GM21529 (cell line): ENCODE measurements at regions not wholly inside any gene's neighbourhood (a gene's known extent, or its start where the extent isn't known, plus 50 kb on each side); places are given as distances from the start of the nearest gene placed in this dataset.
"Not testable (repeated sequence)": the region's sequence is repeated elsewhere in the genome, so short reads cannot be mapped to it uniquely, and the experiment has no call there.

Experiments used
- ATAC-seq: cut with Tn5 transposase; IDR thresholded peaks from one replicate; pipeline ENCODE4 v1.9.1; 2021; ENCODE audit not compliant: unreplicated experiment

DNA sequence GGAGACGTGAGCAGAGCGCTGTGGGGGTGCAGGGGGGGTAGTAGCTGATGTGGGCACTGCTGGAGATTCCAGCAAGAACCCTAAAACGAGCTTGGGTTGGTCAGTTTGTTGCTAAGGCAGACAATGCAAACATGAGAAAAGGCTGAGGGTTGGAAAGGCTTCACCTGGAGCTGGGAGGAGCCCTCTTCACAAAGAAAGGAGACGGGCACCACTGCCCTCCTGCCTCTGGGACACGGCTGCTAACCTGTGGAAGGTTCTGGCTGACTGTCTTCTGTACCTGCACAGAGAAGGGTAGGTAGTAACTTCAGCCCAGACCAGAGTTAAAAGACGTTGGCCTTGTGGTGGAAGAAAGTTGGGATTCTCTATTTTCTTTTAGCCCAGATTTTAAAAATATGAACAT is 108.7 kb downstream of the SUCLA2 start:
- no peak for ATAC-seq

DNA sequence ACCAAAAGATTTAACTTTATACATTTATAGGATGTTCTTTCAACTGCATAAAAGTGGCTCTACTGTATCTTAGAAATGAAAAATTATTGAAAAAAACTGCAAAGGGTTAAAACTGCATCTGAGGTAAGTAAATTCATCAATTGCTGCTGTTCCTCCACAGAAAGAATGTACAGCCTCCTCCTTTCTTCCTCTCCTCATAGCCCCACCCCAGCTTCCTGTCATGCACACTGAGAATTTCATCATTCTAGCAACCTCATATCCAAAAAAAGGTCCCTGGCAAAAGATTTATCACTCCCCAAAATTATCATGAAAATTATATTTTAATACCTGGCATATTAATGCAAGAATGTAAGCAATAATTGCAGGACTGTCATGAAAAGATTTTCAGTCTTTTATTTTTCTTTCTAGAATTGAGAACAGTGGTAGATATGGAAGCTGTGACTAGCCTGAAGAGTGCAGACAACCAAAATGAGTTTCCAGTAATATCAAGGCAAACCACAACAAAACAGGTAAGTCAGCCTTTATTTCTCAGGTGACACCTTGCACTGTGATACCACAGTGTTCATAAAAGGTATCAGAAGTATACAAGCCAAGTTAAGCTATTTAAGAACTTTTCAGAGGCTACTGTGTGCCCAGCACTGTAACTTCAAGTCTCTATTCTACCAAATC is 110.8 kb downstream of the SUCLA2 start:
- ATAC-seq, result no peak

DNA sequence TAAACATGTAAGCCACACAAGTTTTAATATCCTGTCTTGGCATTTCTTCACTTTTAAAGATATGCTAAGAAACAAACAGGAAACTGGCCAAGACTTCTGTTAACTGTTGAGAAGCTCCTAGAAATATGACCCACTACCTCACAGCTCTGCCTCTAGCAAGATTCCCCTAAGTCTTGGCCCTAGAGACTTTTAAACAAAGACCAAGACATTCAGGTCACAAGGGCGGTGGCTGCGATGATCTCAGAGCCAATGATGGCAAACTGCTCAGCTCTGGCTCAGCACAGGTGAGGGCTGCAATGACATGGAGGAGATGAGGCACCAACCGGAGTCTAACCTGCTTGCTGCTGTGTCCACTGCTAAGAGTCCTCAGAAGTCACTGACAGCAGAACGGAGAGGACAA is 114.8 kb downstream of the SUCLA2 start:
- ATAC-seq, result no peak

DNA sequence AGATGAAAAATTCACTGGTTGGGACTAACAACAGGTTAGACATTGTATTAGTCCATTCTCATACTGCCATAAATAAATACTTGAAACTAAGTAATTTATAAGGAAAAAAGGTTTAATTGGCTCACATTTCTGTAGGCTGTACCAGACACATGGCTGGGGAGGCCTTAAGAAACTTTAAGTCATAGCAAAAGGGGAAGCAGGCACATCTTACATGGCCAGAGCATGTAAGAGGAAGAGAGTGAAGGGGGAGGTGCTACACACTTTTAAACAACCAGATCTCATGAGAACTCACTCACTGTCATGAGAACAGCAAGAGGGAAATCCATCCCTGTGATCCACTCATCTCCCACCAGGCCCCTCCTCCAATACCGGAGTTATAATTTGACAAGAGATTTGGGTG is 125.9 kb downstream of the SUCLA2 start:
- no peak for ATAC-seq

DNA sequence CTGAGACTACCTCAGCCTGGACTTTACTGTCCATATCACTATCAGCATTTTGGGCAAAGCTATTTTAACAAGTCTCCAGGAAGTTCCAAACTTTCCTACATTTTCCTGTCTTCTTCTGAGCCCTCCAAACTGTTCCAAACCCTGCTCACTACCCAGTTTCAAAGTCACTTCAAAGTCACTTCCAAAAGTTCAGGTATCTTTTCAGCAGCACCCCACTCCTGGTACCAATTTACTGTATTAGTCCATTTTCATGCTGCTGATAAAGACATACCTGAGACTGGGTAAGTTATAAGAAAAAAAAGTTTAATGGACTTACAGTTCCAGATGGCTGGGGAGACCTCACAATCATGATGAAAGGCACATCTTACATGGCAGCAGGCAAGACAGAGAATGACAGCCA is 127.1 kb downstream of the SUCLA2 start:
- ATAC-seq, result not testable (repeated sequence)

DNA sequence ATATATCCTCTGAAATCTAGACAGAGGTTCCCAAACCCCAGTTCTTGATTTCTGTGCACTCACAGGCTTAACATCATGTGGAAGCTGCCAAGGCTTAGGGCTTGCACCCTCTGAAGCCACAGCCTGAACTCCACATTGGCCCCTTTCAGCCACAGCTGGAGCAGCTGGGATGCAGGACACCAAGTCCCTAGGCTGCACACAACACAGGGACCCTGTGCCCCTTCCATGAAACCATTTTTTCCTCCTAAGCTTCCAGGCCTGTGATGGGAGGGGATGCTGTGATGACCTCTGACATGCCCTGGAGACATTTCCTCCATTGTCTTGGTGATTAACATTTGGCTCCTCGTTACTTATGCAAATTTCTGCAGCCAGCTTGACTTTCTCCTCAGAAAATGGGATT is 127.8 kb downstream of the SUCLA2 start:
- ATAC-seq, result not testable (repeated sequence)

DNA sequence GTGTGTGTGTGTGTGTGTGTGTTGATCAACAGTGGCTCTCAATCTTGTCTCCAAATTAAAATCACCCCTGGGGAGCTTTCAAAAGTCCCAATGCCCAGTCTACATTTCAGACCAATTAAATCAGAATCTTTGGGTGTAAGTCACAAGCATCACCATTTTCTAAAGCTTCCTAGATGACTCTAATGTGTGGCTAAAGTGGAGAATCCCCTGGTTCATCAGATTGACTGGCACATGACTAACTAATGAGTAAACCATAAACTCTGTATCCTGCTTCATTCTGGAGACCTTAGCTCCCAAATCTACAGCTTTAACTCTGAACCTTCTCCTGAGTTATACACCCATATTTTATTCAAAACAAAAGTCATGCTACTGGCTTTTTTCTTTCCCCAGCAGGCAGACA is 131.3 kb downstream of the SUCLA2 start:
- no peak for ATAC-seq

DNA sequence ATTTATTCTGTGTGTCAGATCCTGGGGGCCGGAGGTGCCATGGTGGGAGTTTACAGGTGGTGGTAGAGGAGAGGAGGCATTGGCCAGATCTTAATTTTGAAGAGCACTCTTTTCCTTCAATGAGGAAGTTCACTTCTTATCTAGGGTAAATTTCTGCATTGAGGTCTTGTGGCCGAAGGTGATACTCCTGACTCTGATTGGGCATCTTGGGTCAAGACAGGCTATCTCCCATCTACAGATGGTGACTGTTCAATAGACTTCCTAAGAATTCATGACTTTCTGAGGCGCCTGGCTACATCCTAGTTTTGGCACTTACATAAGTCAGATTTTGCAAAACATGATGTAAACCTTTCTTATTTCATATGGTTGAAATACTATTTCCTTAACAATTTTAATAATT is 135.2 kb downstream of the SUCLA2 start:
- no peak for ATAC-seq

DNA sequence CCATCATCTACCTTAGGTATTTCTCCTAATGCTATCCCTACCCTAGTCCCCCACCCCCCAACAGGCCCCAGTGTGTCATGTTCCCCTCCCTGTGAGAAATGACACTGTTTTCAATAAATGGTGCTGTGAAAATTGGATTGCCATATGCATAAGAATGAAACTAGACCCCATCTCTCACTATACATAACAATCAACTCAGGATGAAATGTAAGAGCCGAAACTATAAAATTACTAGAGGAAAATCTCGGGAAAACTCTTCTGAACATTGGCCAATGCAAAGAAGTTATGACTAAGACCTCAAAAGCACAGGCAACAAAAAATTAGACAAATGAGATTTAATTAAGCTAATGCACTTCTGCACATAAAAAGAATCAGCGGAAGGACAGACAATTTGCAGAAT is 138.2 kb downstream of the SUCLA2 start:
- no peak for ATAC-seq

DNA sequence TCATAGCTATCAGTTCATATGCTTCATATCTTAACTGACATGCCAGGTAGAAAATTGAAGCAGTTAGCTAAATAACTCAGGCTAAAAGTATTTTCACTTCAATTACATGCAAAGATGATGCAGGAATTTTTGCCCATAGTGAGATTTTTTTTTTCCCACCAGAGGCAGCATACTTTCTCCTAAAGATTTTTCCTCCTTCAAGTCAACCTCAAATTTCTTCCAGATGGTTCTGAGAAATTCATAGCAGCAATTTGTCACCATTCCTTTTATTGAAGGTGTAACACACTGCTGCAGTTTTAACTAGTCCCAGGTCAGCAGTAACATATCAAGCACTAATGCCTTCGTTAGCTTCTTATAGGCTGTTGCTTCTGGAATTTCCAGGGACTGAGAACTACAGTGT is 141.9 kb downstream of the SUCLA2 start:
- ATAC-seq, result no peak

DNA sequence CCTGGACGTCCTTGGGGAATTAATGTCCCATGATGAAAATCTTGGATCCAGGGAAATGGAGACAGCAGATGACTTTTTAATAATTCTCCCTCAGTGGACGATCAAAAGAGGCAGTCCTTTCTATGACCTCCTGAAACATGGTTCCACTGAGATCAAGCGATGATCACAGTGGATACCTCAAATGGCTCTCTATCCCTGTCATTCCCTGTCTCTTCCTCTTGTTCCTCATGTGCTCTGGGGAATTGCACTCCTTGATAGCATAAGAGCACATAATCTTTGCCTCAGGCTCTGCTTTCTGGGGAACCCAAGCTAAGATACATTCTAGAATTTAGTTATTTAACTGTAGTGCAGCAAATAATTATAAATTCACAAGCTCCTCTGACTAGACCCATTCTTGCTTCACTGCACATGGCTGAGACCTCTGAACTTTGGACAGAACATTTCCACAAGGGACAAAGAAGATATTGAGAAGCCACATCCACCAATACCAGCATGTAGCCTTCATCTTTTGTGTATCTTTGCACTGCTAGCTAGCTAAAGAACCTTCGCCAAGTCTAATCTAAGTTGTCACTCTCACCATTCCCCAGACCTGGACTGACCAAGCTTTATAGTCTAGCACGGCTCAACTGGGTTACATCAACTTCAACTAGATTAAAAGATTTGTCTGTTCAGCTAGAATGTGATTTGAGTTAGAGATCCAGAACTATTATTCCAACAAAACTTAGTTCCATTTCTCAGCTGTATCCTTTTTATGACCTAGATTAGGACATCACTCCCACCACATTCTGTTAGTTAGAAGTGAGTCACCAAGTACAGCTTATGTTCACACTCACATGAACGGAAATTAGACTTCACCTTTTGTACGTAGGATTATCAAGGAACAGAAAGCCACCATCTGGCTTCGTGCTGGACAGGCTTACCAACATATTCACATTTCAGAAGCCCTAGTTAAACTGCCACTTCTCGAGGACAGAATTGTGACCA is 142.7 kb downstream of the SUCLA2 start:
- no peak for ATAC-seq

DNA sequence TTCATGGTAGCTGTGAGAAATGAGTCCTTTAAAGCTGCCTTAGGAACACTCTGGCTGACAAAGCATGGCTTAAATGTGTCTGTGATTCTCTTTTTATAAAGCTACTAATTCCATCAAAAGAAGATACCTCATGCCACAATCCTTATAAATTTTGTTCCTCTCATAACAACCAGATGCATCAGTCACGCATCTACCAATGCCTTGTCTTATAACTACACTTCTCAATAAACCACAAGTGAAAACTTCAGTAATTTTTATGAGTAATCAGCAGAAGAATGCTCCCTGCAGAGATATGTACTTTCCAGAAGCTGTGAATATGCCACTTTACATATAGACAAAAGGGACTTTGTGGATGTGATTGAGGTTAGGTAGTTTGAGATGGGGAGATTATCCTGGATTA is 147.8 kb downstream of the SUCLA2 start:
- ATAC-seq, result no peak

DNA sequence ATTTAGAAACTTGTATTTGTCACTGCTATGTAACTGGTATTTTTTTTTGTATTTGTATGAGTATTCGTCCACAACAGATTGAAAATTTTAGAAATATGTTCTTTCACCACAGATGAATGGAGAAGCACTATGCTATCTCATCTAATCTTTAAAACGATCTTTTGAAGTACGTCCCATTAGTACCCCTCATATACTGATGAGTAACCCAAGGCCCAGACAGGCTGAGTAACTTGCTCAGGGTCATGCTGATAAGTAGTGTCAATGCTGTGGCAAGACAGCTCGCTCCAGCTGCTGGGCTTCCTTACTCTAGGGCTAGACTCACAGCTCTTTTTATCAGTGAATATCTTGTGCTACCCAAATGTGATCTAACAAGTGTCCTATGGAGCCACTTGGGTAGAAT is 154.2 kb downstream of the SUCLA2 start:
- ATAC-seq, result no peak

DNA sequence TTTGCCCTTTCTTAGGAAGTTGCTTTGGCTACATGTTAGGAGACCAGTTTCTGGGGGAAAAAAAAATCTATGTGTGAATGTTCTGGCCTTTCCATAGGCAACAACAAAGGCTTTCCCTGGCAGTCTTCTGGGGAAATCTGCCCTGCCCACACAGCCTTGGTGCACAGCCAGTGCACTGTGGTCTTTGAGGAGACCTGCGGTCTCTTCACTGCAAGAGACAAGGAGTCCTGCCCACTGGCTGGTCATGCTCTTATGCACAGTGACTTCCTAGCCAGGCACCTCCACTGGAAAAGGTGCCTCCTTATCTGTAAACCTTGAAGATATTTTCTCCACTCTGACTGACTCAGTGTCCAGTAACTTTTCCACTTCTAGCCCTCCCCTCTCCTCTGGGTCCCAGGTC is 155.1 kb downstream of the SUCLA2 start:
- ATAC-seq, result no peak

DNA sequence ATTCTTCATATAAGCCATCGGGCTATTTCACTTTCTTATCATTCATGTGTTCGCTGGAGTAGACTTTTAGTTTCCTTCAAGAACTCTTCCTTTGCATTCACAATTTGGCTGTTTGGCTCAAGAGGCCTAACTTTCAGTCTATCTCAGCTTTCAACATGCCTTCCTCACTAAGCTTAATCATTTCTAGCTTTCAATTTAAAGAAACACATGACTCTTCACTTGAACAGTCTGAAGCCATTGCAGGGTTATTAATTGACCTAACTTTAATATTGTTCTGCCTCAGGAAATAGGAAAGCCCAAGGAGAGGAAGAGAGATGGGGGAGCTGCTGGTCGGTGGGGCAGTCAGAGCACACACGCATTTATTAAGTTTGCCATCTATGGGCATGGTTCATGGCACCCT is 158.1 kb downstream of the SUCLA2 start:
- peak; percentile 74 for ATAC-seq

DNA sequence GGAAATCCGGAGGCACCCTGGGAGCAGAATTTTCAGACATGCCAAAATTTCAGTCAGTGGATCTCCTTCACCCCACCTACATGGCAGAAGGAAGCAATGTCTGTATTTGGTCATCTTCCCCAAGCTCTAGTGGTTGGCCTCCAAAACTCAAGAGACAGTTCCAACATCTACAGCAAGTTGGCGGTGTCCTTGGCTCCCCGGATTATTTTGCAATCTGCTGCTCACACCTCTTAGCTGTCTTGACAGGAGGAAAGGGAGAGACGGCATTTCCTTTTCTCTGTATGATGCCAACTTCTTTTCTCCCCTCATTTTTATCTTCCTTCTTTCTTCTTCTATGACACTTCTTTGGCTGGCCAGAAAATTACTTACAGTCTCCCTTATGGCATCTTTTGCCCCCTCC is 159.9 kb downstream of the SUCLA2 start:
- ATAC-seq, result no peak

DNA sequence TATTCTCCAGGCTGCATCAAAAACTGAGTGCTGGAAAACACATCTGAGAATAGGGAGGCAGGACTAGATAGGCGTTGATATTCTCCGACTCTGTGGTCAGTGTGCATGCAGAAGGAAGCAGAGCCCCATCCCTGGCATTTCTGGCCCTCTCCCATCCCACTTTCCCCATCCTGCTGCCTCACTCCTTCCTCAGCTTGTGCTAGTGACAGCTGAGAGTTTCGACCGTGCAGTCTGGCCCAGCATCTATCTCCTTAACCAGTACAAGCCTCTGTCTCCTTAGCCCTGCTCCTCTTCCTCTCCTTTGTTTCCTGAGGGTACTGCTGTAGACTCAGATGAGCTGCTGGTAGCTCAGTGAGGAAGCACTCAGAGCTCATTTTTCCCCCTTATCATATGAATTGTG is 163.2 kb downstream of the SUCLA2 start:
- ATAC-seq, result no peak

DNA sequence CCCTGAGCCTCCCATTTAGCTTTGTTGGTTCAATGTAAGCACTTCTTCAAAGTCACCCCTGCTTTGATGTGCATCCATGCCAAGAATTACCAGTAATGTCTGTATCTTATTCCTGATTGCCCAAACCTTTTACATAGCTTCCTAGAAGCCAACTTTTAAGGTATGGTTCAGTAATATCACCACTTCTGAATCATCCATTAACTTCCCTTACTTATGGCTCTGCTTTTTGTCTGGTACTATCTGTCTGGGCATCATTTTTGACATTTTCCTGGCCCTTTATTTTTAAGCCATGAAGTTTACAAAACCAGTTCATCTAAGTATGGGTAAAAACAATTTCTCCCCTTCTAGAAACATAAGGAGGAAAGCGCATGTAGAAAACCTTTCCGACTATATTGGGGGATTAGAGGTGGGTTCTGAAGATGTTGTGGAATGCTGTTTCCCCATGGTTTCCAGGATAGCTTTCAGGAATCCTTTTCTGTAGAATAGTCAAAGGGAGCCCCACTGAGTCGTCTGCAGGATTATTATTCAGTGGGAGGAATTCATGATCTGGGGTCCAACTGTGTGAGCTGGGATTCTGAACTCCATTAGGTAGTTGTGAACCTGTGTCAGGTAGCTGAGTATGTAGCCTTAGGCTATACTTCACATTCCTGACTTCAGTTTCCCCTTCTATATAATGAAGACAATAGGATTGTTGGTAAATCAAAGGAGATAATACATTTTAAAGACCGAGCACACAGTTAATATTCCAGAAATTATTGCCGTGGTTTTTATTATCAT is 163.8 kb downstream of the SUCLA2 start:
- no peak for ATAC-seq

DNA sequence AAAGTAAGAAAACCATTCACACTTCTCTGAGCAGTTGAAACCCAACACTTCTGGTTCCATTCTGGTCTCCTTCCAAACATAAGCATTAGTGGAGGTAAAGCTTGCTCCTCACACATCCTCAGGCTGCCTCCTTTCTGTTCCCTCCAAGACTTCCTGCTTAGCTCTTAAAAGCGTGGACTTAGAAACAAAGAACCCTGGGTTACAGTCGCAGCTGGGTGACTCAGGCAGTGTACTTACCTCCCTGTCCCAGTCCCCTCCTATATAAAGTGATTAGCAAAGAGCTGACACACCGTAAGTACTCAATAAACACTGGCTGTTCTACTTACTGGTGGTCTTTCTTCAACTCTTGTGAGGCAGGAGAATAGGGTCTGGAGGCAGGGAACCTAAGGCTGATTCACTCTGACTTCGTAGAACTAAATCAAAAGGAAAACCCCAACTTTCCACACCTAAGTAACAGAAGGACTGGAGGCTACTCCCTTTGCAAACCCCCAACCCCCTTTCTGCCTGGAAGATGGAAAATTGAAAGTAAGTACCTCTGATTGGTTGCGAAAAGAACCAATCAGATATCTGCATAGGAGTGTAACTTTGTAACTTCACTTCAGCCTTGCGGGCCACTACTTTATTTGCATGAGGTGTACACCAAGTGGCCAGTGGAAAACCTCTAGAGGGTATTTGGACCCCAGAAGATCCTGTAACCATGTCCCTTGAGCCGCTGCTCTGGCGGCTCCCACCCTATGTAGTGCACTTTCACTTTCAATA is 165.4 kb downstream of the SUCLA2 start:
- no peak for ATAC-seq

DNA sequence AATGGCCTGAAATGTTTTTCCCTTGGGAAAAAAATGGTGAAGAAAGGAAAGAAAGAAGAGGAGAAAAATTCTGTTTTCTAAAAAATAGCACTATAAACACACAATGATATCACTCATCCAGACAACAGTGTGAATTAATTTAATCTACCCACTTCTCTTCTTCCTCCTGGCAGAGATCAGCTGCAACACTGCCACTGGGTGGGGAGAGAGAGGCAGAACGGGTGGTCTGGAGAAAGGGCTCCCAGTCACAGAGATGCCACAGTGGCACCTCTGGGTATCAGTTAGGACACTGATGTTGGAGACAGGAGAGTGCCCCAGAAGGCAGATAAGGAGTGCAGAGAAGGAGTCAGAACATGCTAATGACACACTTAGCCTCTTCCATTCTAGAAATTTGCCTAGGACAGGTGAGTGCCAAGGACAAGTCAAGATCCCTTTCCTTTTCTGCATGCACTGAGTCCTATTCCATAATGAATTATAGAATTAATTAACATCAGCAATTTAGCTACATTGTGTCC is 168.6 kb downstream of the SUCLA2 start:
- ATAC-seq, result no peak

DNA sequence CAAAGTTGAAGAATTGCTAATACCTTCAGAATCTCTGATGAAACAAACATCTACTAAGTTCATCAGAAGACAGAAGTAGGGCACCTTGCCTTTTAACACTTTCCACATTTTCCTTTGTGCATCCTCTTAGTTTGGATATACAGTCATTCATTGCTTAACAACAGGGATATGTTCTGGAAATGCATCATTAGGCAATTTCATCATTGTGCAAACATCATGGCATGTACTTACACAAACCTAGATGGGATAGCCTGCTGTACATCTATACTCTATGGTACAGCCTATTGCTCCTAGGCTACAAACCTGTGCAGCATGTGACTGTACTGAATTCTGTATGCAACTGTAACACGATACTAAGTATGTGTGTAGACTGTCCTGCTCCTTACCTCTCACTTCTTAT is 169.8 kb downstream of the SUCLA2 start:
- ATAC-seq, result no peak
